Stimulated activated CD8-positive, alpha-beta memory T cell treated with anti-CD3 and anti-CD28 coated beads, Interleukin-7, amount 100 ng/mL, for 48 hours (primary cell): ENCODE measurements at regions not wholly inside any gene's neighbourhood (a gene's known extent, or its start where the extent isn't known, plus 50 kb on each side); places are given as distances from the start of the nearest gene placed in this dataset.
"Not testable (repeated sequence)": the region's sequence is repeated elsewhere in the genome, so short reads cannot be mapped to it uniquely, and the experiment has no call there.

Source experiments
- DNase-seq, 2 donors: peaks; one replicate each; pipeline ENCODE4 v3.0.0-alpha.2; 2020; ENCODE audit warnings: low read depth in 1 of 2; ENCODE audit errors: extremely low read depth in 1 of 2

DNA sequence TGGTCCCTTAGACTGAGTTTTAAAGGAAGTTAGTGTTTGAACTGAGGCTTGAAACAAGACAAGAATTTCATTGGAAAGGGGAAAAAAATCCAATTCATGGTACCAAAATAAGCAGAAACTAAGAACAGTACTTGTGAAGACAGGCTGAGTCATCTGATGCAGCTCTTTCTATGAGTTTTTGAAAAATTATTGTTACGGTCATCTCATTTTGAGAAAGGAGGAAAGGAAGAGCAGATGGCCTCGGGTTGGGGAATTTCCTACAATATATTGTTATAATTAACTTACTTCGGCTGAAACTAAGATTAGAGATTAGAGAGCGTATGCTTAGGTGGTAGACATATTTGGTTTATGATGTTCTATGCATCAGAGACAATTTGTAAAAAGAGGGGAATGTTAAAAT lies 2164.8 kb upstream of the AGA start:
- DNase-seq, result no peak

DNA sequence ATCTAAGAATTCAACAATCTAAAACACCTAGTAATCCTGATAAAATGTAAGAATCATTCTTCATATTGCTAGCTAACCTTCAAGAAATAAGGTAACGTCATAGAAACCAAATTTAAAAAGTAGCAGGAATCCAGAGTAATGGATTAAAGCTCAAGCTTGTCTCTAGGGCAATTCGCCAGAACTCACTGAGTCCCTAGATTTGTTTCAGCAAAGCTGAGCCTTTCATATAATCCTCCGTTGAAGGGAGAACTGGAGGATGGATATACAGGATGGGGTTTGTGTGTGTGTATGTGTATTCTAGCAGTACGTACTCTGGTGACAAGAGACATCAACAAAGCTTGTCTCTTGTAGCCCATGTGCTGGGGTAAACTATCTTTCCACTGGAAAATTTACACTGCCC lies 2173.5 kb upstream of the AGA start:
- no peak for DNase-seq

DNA sequence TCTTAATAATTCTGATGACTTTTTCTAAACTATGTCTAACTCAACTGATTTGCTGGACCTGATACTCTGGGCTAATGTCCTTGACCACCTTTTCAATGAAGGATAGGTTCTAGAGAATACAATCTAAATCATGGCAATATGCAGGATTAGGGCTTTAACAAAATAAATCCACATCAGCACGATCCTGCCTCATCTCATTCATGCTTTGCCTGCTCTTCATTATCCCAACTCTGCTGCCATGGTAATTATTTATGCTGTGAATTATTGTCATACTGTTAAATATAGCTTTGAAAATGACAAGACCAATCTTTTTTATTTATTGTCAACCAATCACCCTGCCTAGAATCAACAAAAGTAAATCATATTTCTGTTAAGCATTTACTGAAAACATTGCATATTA lies 2176.7 kb upstream of the AGA start:
- DNase-seq, result no peak

DNA sequence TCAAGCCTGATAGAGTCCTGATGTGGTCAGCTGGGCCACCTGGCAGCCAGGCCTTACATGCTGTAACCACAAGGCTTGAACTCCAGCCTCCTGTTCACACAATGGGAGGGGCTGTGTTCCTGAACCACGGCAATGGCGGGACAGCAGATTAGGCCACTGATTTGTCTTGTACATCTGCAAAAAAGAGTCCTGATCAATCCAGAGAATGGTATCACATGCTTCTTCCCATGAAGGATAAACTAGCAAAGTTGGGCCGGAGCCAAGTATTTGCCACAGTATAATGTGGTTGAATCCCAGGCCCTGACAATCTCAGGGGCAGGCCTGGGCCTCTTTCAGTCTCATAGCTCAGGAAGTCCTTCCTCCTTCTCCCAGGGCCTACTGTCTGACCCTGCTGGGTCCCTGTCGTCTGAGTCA lies 2182.5 kb upstream of the AGA start:
- DNase-seq, result no peak

DNA sequence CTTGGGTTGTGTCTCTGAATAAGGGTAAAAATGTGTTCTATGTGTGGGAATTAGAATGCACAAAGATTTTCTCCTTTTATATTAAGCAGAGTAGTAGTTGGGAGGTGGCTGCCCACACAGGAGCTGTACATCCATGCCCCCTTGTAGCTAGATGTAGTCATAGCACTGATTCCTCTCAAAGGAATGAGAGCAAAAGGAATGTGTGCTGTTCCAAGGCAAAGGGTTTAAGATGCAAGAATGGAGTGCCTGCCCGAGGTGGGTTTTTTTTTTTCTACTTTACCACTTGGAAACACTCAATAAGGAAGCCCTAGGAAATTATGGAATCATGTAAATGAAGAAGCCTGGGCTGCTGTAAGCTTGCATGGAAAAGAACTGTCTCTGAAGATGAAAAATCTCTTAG lies 2183.2 kb upstream of the AGA start:
- no peak for DNase-seq

DNA sequence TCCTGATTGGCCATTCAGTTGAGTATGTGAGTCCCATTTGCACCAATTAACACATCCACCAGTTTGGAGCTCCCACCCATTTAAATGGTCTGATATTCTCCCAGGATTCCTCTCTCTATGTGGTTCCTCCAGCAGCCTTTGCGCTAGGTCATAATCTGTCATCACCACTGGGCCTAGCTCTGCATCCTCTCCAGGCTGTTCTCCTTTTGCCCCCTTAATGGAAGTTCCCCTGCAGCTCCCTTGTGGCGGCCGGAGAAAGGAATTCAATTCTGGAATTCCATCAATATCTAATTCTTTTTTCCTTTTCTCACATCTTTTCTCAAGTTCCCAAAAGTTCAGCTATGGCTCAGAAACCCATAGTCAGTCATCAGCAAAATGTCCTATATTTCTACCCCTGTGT lies 2184.4 kb upstream of the AGA start:
- DNase-seq, result no peak

DNA sequence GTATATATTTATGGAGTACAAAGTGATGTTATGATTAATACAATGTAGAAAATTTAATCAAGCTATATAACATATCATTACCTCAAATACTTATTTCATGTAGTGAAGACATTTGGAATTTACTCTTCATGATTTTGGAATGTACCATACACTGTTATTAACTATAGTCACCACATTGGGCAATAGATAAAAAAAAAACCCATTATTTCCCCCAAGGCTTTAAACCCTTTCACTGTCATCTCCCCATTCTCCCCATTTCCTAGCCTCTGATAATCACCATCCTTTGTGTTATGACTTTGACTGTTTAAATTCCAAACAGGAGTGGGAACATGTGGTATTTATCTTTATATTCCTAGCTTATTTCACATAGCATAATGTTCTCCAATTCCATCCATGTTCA lies 2189.1 kb upstream of the AGA start:
- DNase-seq, result no peak

DNA sequence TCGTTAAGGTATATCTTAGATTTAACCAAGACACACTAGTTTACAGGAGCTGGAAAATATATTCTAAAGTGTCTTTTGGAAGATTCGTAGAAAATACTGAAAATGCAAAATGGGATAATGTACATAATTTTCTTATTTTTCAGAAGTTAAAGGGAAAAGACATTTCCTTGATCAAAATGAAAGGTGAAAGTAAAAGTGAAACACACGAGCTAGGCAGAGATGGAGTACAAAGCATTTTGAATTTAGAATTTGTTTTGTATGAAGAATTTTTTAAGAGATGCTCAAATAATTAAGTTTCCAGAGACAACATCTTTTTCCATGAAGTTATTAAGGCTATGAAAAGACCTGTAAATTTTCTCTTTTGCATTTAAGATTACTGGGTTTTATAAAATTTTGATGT lies 2192.6 kb upstream of the AGA start:
- DNase-seq, result no peak

DNA sequence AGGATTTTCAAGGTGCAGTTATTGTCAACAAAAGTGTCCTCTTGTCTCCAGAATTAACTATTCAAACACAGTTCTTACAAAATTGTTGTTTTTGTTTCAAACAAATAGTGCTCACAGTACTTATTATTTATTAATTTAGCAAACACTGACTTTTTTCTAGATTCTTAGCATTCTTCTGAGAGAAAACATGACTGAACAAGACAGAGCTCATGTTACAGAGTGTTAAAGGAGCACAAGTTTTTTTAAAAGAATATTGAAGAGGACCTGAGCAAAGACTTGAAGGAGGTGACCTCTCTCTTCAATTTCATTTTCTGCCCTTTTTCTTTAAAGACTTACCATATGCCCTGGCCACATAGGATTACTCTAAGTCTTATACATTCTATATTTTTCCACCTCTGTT lies 2220.3 kb upstream of the AGA start:
- no peak for DNase-seq

DNA sequence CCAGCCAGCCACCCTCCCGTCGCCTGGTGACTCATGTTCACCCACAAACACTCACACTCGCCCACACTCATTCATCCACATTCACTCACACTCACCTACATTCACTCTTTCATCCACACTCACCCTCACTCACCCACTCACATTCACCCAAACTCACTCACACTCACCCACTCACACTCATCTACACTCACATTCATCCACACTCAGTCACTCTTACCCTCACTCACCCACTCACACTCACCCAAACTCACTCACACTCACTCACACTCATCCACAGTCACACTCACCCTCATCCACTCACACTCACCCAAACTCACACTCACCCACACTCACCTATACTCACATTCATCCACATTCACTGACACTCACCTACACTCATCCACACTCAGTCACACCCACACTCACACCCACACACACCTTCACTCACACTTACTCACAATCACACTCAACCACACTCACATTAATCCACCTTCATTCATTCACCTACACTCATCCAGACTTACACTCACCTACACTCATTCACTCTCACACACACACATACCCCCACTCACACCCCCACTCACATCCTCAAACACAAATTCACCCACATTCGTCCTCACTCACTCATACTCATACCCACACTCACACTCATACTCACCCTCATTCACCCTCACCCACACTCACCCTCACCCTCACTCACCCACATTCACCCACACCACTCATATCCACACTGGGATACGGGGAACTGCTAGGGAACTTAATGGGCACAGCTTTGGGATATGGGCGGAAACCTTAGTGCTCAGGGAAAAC lies 2221.6 kb upstream of the AGA start:
- DNase-seq, result no peak

DNA sequence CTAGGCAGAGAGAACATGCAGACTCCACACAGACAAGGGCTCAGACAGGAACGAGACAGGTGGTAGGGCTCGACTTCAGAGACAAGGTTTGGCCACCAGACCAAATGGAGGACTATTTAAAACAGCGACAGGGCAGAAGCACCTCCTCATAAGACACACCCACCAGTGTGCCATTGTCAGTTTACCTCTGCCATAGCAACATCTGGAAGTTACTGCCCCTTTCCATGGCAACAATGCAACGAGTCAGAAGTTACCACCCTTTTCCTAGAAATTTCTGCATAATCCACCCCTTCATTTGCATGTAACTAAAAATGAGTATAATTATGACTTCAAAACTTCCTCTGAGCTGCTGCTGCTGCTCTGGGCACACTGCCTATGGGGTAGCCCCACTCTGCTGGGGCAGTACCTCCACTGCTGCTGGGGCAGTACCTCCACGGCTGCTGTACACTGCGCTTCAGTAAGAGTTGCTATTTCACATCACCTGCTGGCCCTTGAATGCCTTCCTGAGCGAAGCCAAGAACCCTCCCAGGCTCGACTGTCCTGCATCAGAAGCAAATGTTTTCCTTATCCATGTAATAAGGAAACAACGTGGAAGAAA lies 2222.3 kb upstream of the AGA start:
- DNase-seq, result no peak

DNA sequence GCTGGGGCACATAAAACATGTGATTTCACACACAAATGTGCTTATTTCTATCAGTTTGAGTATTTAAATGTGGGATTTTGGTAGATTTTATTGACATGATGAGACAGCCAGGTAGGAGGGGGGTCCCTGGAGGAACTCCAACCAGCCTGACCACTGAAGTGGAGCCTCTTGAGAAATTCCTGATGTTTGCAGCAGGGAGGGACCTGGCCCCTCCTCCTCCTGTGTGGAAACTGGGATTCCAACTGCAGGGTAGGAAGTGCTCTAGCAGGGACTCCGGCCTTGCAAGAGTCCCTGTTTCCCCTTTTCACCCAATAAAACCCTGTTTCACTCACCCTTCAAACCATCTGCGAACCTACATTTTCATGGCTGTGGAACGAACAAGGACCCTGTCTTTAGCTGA lies 2224.0 kb upstream of the AGA start:
- no peak for DNase-seq

DNA sequence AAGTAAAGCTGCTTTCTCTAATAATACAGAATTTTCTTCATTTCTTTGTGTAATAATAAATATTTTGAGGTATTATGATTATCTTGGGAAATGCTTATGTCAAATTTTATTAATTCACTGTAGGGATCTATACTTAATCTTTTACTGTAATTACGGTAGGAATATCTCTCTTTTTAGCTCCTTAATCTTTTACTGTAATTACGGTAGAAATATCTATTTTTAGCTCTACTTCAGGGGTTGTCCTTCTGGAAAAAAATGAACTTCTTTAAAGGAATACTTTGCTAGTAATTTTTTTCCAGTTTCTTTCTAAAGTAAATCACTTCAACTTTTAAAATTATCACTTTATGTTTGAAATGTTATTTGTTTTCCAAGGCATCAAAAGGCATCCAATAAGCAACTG lies 2229.4 kb upstream of the AGA start:
- no peak for DNase-seq

DNA sequence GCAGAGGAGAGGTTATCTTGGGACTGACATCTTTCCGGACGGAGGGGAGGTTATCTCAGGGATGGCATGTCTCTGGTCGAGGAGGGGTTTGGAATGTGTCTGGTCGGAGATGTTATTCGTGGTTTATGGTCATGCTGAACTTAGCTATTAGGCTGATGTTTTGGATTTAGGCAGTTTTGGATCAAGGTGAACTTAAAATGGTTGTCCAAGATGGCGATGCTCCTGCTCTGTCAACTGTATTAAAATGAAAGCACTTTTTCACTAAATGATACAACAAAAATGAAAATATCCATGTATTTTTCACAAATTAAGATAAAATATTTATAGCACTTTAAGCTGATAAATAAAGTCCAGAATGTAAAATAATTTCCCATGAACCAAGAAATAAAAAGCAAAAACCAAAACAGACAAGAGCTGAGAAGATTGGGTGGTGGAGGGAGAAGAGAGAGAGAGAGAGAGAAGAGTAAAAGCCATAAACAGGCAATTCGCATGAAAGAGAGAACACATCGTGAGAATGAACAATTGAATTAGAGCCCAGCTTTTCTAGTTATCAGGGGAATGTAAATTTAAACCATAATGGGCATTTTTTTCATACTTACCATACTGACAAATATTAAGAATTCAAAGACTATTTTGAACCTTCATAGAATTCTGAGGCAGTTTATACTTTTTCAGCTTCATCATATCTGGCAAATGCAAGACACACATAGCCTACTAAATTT lies 2236.0 kb upstream of the AGA start:
- no peak for DNase-seq

DNA sequence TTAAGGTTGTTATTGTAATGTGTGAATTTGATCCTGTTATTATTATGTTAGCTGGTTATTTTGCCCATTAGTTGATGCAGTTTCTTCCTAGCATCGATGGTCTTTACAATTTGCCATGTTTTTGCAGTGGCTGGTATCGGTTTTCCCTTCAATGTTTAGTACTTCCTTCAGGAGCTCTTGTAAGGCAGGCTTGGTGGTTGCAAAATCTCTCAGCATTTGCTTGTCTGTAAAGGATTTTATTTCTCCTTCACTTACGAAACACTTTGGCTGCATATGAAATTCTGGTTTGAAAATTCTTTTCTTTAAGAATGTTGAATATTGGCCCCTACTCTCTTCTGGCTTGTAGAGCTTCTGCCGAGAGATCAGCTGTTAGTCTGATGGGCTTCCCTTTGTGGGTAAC lies 2241.4 kb upstream of the AGA start:
- DNase-seq, result not testable (repeated sequence)

DNA sequence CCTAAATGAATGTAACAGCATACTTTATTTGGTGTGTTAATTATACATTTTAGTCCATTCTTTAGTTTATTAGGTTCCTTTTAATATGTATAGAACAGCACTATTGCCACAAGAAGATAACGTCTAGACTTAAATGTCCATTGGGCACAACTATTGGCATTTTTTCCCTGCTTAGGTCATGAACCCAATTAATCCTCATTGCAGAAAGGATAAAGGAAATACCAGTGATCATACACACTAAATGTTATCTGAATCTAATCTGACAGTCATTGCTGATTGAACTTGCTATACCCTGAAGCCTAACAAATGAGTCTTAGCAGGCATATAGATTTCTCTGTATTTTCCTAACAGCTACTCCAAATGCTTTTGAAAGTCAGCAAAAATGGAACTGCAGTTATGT lies 2250.0 kb upstream of the AGA start:
- DNase-seq, result no peak

DNA sequence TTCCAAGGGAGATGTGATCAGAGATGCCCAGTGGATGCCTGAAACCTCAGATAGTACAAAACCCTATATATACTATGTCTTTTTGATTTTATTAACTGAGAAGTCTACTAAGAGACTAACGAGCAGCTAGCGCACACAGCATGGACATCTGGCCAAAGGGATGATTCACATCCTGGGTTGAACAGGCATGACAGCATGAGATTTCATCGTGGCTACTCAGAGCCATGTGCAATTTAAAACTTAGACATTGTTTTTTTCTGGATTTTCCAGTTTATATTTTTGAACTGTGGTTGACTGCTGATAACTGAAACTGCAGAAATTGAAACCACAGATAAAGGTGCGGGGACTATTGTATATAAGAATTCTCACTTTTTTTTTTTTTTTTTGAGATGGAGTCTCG lies 2252.9 kb upstream of the AGA start:
- no peak for DNase-seq

DNA sequence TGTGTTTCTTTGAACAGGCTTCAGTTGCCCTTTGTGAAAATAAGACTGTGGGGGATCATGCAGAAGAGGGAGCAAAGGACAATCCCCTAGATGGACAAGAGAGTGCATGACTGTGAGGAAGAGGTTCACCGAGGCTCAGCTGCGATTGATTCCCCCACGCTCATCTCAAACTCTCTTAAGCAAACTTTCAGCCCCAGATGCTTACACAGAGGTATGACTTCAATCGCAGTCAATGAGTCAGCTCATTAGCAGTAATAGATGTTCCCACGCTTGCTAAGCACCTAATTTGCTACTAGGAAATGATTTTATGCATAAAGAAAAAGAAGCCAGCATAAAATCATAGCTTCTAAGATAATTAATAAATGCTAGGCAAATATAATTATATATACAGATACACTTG lies 2256.1 kb upstream of the AGA start:
- no peak for DNase-seq

DNA sequence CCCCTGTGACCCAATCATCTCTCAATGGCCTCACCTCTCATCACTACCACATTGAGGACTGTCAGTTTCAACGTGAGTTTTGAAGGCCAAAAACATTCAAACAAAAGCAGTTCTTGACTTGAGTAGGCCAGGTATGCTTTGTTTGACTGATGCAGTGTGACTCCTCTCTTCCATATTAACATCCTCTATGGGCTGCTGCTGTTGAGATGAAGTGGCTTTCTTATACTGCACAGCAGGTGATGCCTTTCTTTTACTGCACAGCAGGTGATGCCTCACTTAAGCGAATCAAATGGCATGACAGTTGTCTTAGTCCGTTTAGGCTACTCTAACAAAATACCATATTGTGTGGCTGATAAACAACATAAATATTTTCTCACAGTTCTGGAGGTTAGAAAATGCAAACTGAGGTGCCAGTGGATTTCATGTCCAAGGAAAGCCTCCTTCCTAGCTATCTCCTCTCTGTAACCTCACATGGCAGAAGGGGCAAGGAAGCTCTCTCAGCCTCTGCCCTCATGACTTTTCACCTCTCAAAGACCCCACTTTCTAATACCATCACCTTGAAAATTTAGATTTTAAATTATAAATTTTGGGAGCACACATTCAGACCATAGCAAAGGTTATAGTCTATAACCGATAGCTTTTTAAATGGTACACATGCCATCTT lies 2267.9 kb upstream of the AGA start:
- no peak for DNase-seq

DNA sequence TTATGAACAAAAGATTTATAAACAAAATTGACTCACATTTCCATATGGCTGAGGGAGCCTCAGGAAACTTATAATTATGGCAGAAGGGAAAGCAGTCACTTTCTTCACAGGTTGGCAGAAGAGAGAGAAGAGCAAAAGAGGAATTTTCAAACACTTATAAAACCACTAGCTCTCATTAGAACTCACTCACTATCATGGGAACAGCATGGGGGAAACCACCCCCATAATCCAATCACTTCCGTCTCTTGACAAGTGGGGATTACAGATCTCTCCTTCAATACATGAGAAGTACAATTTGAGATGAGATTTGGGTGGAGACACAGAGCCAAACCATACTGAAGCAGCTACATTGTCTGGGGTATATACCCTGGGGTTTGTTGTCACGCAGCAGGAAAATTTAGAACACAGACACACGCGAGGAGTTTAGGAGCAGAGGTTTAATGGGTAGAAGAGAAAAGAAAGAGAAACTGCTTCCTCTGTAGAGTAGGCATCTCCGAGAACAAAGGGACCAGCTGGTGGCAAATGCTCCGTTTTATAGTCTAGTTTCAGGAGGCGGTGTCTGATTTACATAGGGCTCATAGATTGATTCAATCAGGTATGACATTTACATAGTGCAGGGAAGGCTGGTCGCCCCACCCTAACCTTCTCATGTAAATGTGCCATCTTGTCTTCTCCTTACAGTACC lies 2277.7 kb upstream of the AGA start:
- no peak for DNase-seq

DNA sequence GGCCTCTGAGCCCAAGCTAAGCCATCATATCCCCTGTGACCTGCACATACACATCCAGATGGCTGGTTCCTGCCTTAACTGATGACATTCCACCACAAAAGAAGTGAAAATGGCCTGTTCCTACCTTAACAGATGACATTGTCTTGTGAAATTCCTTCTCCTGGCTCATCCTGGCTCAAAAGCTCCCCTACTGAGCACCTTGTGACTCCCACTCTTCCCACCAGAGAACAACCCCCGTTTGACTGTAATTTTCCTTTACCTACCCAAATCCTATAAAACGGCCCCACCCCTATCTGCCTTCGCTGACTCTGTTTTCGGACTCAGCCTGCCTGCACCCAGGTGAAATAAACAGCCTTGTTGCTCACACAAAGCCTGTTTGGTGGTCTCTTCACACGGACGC lies 2284.3 kb upstream of the AGA start:
- not testable (repeated sequence) for DNase-seq
